ENCODE measurements at regions not wholly inside any gene's neighbourhood (a gene's known extent, or its start where the extent isn't known, plus 50 kb on each side); places are given as distances from the start of the nearest gene placed in this dataset.

DNA sequence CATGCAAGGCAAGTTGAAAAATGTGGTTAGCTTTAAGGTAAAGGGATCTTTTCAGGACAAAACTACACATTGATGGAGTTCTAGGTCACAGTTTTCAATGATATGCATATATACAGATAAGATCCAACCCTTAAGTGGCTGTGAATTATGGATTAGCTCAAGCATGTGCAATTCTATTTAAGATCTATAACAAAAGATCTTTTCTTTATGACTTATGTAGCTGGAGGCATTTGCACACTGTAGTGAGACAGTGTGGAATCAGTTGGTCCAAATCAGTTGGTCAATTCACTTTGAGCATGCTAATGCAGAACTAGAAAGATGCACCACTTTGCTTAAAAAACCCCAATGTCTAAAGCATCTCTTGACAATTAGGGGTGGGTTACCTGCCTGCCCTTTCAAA lies 417.1 kb upstream of the ZEB2 start:
- H3K27me3 ChIP-seq (ENCODE audit: control insufficient read depth, insufficient read depth, low read length) = no peaks in the 10 kb centered on the region
- no peak for DNase-seq (ENCODE audit: low read depth in 4 of 6, low spot score in 6 of 6)
- H3K4me1 ChIP-seq (ENCODE audit: control insufficient read depth, insufficient read depth, low read length) = no peaks in the 10 kb centered on the region
- H3K4me3 ChIP-seq (ENCODE audit: low read depth, low read length) = no peak overlapping the region
- peak overlapping the region; percentile 44 for H3K27ac ChIP-seq (ENCODE audit: low read depth, low read length)
- H3K9me3 ChIP-seq (ENCODE audit: control insufficient read depth, insufficient read depth, low read length) = no peaks in the 10 kb centered on the region
- H3K36me3 ChIP-seq (ENCODE audit: control insufficient read depth, insufficient read depth, low read length) = no peaks in the 10 kb centered on the region

DNA sequence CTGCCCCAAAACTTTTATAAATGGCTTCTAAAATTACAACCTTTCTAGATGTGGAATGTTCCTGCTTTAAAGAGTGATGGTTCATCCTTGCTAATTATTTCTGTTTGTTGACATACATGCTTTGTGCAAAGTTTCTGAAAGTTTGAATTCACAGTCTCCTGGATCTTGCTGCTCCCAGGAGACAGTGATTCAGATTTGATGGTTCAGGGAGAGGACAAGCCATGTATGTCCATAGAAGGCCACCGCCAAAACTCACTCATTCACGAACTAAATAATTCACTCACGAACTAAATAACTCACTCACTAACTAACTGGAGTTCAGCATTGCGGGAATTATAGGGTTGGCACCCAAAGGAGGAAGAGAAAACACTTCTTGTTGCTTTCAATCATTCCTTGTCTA lies 416.5 kb upstream of the ZEB2 start:
- Histone ChIP-seq H3K4me1 (ENCODE audit: control insufficient read depth, insufficient read depth, low read length) (no peaks in the 10 kb centered on the region), H3K27ac (ENCODE audit: low read depth, low read length) (no peak overlapping the region), H3K4me3 (ENCODE audit: low read depth, low read length) (no peak overlapping the region), H3K36me3 (ENCODE audit: control insufficient read depth, insufficient read depth, low read length) (no peaks in the 10 kb centered on the region), H3K9me3 (ENCODE audit: control insufficient read depth, insufficient read depth, low read length) (no peaks in the 10 kb centered on the region), H3K27me3 (ENCODE audit: control insufficient read depth, insufficient read depth, low read length) (no peaks in the 10 kb centered on the region)
- DNase-seq (ENCODE audit: low read depth in 4 of 6, low spot score in 6 of 6) = no peak
- WGBS (ENCODE audit: insufficient coverage) = 100% methylated on average over 2 of the region's 4 CpGs

- no peak overlapping the region for H3K27ac ChIP-seq (ENCODE audit: low read depth, low read length)
- no peaks in the 10 kb centered on the region for H3K36me3 ChIP-seq (ENCODE audit: control insufficient read depth, insufficient read depth, low read length)
- DNase-seq (ENCODE audit: low read depth in 4 of 6, low spot score in 6 of 6) = no peak
- no CpG with 5 or more reads among the region's 2 CpGs for WGBS (ENCODE audit: insufficient coverage)
- H3K27me3 ChIP-seq (ENCODE audit: control insufficient read depth, insufficient read depth, low read length) = no peaks in the 10 kb centered on the region
- H3K4me1 ChIP-seq (ENCODE audit: control insufficient read depth, insufficient read depth, low read length) = no peaks in the 10 kb centered on the region
- no peaks in the 10 kb centered on the region for H3K9me3 ChIP-seq (ENCODE audit: control insufficient read depth, insufficient read depth, low read length)
- no peak overlapping the region for H3K4me3 ChIP-seq (ENCODE audit: low read depth, low read length)
Measured at GRCh38 chr2:144935736-144936135, 415.8 kb upstream of the ZEB2 start.

DNA sequence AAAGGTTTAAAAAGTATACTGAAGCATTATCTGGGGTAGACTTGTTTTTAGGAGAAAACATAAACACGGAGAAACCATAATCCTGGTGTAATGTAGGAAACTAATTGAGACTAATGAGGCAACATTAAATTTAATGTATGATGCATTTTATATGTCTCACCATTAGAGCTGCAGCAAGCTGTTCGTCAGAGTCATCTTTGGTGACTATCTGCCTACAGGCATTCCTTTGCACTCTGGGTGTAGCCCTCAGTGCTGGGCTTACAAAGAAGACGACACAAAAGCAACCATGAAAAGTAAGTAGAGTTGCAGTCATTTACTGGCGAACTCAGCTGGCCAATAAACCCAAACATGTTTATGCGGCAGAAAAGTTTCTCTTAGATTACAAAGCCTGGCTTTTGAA lies 415.3 kb upstream of the ZEB2 start:
- Histone ChIP-seq H3K9me3 (ENCODE audit: control insufficient read depth, insufficient read depth, low read length) (no peaks in the 10 kb centered on the region), H3K4me1 (ENCODE audit: control insufficient read depth, insufficient read depth, low read length) (no peaks in the 10 kb centered on the region), H3K27me3 (ENCODE audit: control insufficient read depth, insufficient read depth, low read length) (no peaks in the 10 kb centered on the region), H3K4me3 (ENCODE audit: low read depth, low read length) (no peak overlapping the region), H3K36me3 (ENCODE audit: control insufficient read depth, insufficient read depth, low read length) (no peaks in the 10 kb centered on the region), H3K27ac (ENCODE audit: low read depth, low read length) (no peak overlapping the region)
- DNase-seq (ENCODE audit: low read depth in 4 of 6, low spot score in 6 of 6) = no peak
- whole genome bisulfite sequencing (ENCODE audit: insufficient coverage) = 60% methylated on average over 4 of the region's 5 CpGs

- H3K4me1 ChIP-seq (ENCODE audit: control insufficient read depth, insufficient read depth, low read length) = no peaks in the 10 kb centered on the region
- no peak overlapping the region for H3K27ac ChIP-seq (ENCODE audit: low read depth, low read length)
- no peaks in the 10 kb centered on the region for H3K27me3 ChIP-seq (ENCODE audit: control insufficient read depth, insufficient read depth, low read length)
- H3K9me3 ChIP-seq (ENCODE audit: control insufficient read depth, insufficient read depth, low read length) = no peaks in the 10 kb centered on the region
- H3K4me3 ChIP-seq (ENCODE audit: low read depth, low read length) = no peak overlapping the region
- DNase-seq (ENCODE audit: low read depth in 4 of 6, low spot score in 6 of 6) = no peak
- H3K36me3 ChIP-seq (ENCODE audit: control insufficient read depth, insufficient read depth, low read length) = no peaks in the 10 kb centered on the region
Measured at GRCh38 chr2:144931960-144932359, 412.0 kb upstream of the ZEB2 start.

- H3K4me3 ChIP-seq (ENCODE audit: low read depth, low read length) = no peak overlapping the region
- H3K4me1 ChIP-seq (ENCODE audit: control insufficient read depth, insufficient read depth, low read length) = no peaks in the 10 kb centered on the region
- H3K9me3 ChIP-seq (ENCODE audit: control insufficient read depth, insufficient read depth, low read length) = no peaks in the 10 kb centered on the region
- no CpG with 5 or more reads among the region's 1 CpG for WGBS (ENCODE audit: insufficient coverage)
- DNase-seq (ENCODE audit: low read depth in 4 of 6, low spot score in 6 of 6) = no peak
- no peak overlapping the region for H3K27ac ChIP-seq (ENCODE audit: low read depth, low read length)
- H3K36me3 ChIP-seq (ENCODE audit: control insufficient read depth, insufficient read depth, low read length) = no peaks in the 10 kb centered on the region
- H3K27me3 ChIP-seq (ENCODE audit: control insufficient read depth, insufficient read depth, low read length) = no peaks in the 10 kb centered on the region
Measured at GRCh38 chr2:144931480-144931879, 411.6 kb upstream of the ZEB2 start.

DNA sequence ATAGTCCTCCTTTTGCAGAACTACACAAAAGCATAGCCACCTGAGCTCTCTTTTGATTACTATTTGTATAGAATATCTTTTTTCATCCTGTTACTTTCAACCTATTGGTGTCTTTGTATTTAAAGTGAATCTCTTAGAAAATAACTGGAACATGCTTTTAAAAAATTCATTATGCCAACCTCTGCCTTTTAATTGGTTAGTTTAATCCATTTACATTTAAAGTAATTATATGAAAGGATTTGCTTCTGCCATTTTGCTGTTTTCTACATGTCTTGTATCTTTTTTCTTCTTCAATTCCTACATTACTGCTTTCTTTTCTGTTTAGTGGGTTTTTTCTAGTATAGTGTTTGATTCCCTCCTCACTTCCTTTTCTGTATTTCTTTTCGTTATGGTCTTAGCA lies 407.5 kb upstream of the ZEB2 start:
- H3K36me3 ChIP-seq (ENCODE audit: control insufficient read depth, insufficient read depth, low read length) = no peaks in the 10 kb centered on the region
- peaks cover 5% of the 10 kb centered on the region for H3K9me3 ChIP-seq (ENCODE audit: control insufficient read depth, insufficient read depth, low read length)
- no peak overlapping the region for H3K27ac ChIP-seq (ENCODE audit: low read depth, low read length)
- no peak overlapping the region for H3K4me3 ChIP-seq (ENCODE audit: low read depth, low read length)
- no CpG with 5 or more reads among the region's 1 CpG for WGBS (ENCODE audit: insufficient coverage)
- DNase-seq (ENCODE audit: low read depth in 4 of 6, low spot score in 6 of 6) = no peak
- no peaks in the 10 kb centered on the region for H3K27me3 ChIP-seq (ENCODE audit: control insufficient read depth, insufficient read depth, low read length)
- H3K4me1 ChIP-seq (ENCODE audit: control insufficient read depth, insufficient read depth, low read length) = no peaks in the 10 kb centered on the region

- WGBS (ENCODE audit: insufficient coverage) = 65% methylated on average over 4 of the region's 4 CpGs
- Histone ChIP-seq H3K4me1 (ENCODE audit: control insufficient read depth, insufficient read depth, low read length) (no peaks in the 10 kb centered on the region), H3K9me3 (ENCODE audit: control insufficient read depth, insufficient read depth, low read length) (peaks cover 5% of the 10 kb centered on the region), H3K36me3 (ENCODE audit: control insufficient read depth, insufficient read depth, low read length) (no peaks in the 10 kb centered on the region), H3K27ac (ENCODE audit: low read depth, low read length) (no peak overlapping the region), H3K27me3 (ENCODE audit: control insufficient read depth, insufficient read depth, low read length) (no peaks in the 10 kb centered on the region), H3K4me3 (ENCODE audit: low read depth, low read length) (no peak overlapping the region)
- no peak for DNase-seq (ENCODE audit: low read depth in 4 of 6, low spot score in 6 of 6)
Measured at GRCh38 chr2:144925886-144926285, 406.0 kb upstream of the ZEB2 start.

DNA sequence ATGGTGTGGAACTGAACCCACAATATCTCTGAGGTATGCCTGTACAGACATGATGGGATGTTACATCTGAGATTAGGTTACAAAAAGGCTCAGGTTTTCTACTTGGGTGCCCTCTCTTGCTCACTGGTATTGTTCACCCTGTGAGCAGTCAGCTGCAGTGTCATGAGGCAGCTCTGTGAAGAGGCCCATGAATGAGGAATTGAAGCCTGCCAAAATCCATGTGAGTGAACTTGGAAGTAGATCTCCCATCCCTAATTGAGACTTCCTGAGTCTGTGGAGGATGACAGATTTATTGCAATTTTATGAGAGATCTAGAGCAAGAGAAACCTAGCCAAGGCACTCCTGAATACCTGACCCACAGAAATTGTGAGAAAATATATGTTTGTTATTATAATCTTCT lies 404.9 kb upstream of the ZEB2 start:
- H3K27me3 ChIP-seq (ENCODE audit: control insufficient read depth, insufficient read depth, low read length) = no peaks in the 10 kb centered on the region
- H3K27ac ChIP-seq (ENCODE audit: low read depth, low read length) = no peak overlapping the region
- no peak for DNase-seq (ENCODE audit: low read depth in 4 of 6, low spot score in 6 of 6)
- H3K4me3 ChIP-seq (ENCODE audit: low read depth, low read length) = no peak overlapping the region
- H3K4me1 ChIP-seq (ENCODE audit: control insufficient read depth, insufficient read depth, low read length) = no peaks in the 10 kb centered on the region
- H3K36me3 ChIP-seq (ENCODE audit: control insufficient read depth, insufficient read depth, low read length) = no peaks in the 10 kb centered on the region
- H3K9me3 ChIP-seq (ENCODE audit: control insufficient read depth, insufficient read depth, low read length) = peaks cover 5% of the 10 kb centered on the region

GRCh38 chr2:144922519-144922918 lies 402.6 kb upstream of the ZEB2 start:
- H3K4me1 ChIP-seq (ENCODE audit: control insufficient read depth, insufficient read depth, low read length) = no peaks in the 10 kb centered on the region
- WGBS (ENCODE audit: insufficient coverage) = no CpG with 5 or more reads among the region's 2 CpGs
- H3K9me3 ChIP-seq (ENCODE audit: control insufficient read depth, insufficient read depth, low read length) = peaks cover 8% of the 10 kb centered on the region
- H3K4me3 ChIP-seq (ENCODE audit: low read depth, low read length) = no peak overlapping the region
- no peaks in the 10 kb centered on the region for H3K27me3 ChIP-seq (ENCODE audit: control insufficient read depth, insufficient read depth, low read length)
- no peak overlapping the region for H3K27ac ChIP-seq (ENCODE audit: low read depth, low read length)
- no peaks in the 10 kb centered on the region for H3K36me3 ChIP-seq (ENCODE audit: control insufficient read depth, insufficient read depth, low read length)
- DNase-seq (ENCODE audit: low read depth in 4 of 6, low spot score in 6 of 6) = no peak
